Liver (tissue), 8 donors: ENCODE measurements at regions not wholly inside any gene's neighbourhood (a gene's known extent, or its start where the extent isn't known, plus 50 kb on each side); places are given as distances from the start of the nearest gene placed in this dataset.

Source experiments
- DNase-seq: peaks from one replicate; pipeline ENCODE4 v3.0.0-alpha.2; 2017; ENCODE audit warnings: low spot score
- H3K27ac ChIP-seq, 2 donors: one replicate each; pipeline ENCODE4 v1.7.0; 2013; ENCODE audit warnings: inconsistent platforms in 2 of 2, low read length in 2 of 2, control low read depth in 1 of 2, low read depth in 1 of 2, mild to moderate bottlenecking in 1 of 2
- H3K27me3 ChIP-seq, 4 donors: one replicate each; pipeline versions ENCODE4 v1.6.1 to v1.7.0; 2013; ENCODE audit warnings: low read length in 3 of 4, inconsistent platforms in 1 of 4, mild to moderate bottlenecking in 1 of 4, moderate library complexity in 1 of 4; ENCODE audit not compliant: control insufficient read depth in 4 of 4, insufficient read depth in 4 of 4
- H3K36me3 ChIP-seq, 4 donors: one replicate each; pipeline versions ENCODE4 v1.6.1 to v1.7.0; 2013; ENCODE audit warnings: low read length in 3 of 4, mild to moderate bottlenecking in 3 of 4, low read depth in 1 of 4, moderate library complexity in 1 of 4; ENCODE audit not compliant: control insufficient read depth in 4 of 4, insufficient read depth in 3 of 4
- H3K4me1 ChIP-seq, 4 donors: one replicate each; pipeline versions ENCODE4 v1.6.1 to v1.7.0; 2013; ENCODE audit warnings: low read length in 3 of 4, mild to moderate bottlenecking in 3 of 4, moderate library complexity in 1 of 4; ENCODE audit not compliant: control insufficient read depth in 4 of 4, insufficient read depth in 4 of 4
- H3K4me3 ChIP-seq, 3 donors: one replicate each; pipeline versions ENCODE4 v1.6.1 to v1.7.0; 2013; ENCODE audit warnings: low read length in 3 of 3, control low read depth in 1 of 3, low read depth in 1 of 3, mild to moderate bottlenecking in 1 of 3
- H3K9ac ChIP-seq, 2 donors: one replicate each; pipeline ENCODE4 v1.7.0; 2013; ENCODE audit warnings: low read length in 2 of 2, mild to moderate bottlenecking in 2 of 2, moderate library complexity in 2 of 2, control low read depth in 1 of 2, low read depth in 1 of 2
- H3K9me3 ChIP-seq, 4 donors: one replicate each; pipeline versions ENCODE4 v1.6.1 to v1.7.0; 2013; ENCODE audit warnings: low read length in 3 of 4; ENCODE audit not compliant: control insufficient read depth in 4 of 4
- ATF3 ChIP-seq: IDR thresholded peaks from 2 replicates; pipeline ENCODE4 v1.6.1; 2016; ENCODE audit warnings: antibody characterized with exemption
- EGR1 ChIP-seq, 2 donors: IDR thresholded peaks; 2 replicates each; pipeline ENCODE4 v1.6.1; 2016 to 2018; ENCODE audit warnings: antibody characterized with exemption in 2 of 2, low read depth in 2 of 2
- FOXA1 ChIP-seq: IDR thresholded peaks from 2 replicates; pipeline ENCODE4 v1.6.1; 2016; ENCODE audit warnings: antibody characterized with exemption
- FOXA2 ChIP-seq: IDR thresholded peaks from 2 replicates; pipeline ENCODE4 v1.6.1; 2016; ENCODE audit warnings: antibody characterized with exemption
- GABPA ChIP-seq, 2 donors: IDR thresholded peaks in 1 of 2; conservative IDR thresholded peaks in 1 of 2; 2 replicates each; pipeline ENCODE4 v1.6.1; 2016; ENCODE audit warnings: antibody characterized with exemption in 2 of 2, mild to moderate bottlenecking in 1 of 2, moderate library complexity in 1 of 2
- HNF4A ChIP-seq, 2 donors: conservative IDR thresholded peaks; 2 replicates each; pipeline ENCODE4 v1.6.1; 2016; ENCODE audit warnings: antibody characterized with exemption in 2 of 2, mild to moderate bottlenecking in 2 of 2
- HNF4G ChIP-seq: IDR thresholded peaks from 2 replicates; pipeline ENCODE4 v1.6.1; 2016; ENCODE audit warnings: antibody characterized with exemption
- JUND ChIP-seq, 2 donors: IDR thresholded peaks; 2 replicates each; pipeline ENCODE4 v1.6.1; 2016; ENCODE audit warnings: antibody characterized with exemption in 2 of 2
- RAD21 ChIP-seq, 2 donors: IDR thresholded peaks; 2 replicates each; pipeline ENCODE4 v1.6.1; 2016; ENCODE audit warnings: antibody characterized with exemption in 2 of 2, mild to moderate bottlenecking in 2 of 2
- REST ChIP-seq: IDR thresholded peaks from 2 replicates; pipeline ENCODE4 v1.6.1; 2016; ENCODE audit warnings: antibody characterized with exemption, mild to moderate bottlenecking
- RXRA ChIP-seq, 2 donors: IDR thresholded peaks; 2 replicates each; pipeline ENCODE4 v1.6.1; 2017 to 2018; ENCODE audit warnings: antibody characterized with exemption in 2 of 2, mild to moderate bottlenecking in 1 of 2
- SP1 ChIP-seq: IDR thresholded peaks from 2 replicates; pipeline ENCODE4 v1.6.1; 2018; ENCODE audit warnings: antibody characterized with exemption, mild to moderate bottlenecking
- TAF1 ChIP-seq: conservative IDR thresholded peaks from 2 replicates; pipeline ENCODE4 v1.6.1; 2016; ENCODE audit warnings: antibody characterized with exemption, mild to moderate bottlenecking
- YY1 ChIP-seq: IDR thresholded peaks from 2 replicates; pipeline ENCODE4 v1.6.1; 2016; ENCODE audit warnings: antibody characterized with exemption, mild to moderate bottlenecking
- ZBTB33 ChIP-seq: IDR thresholded peaks from 2 replicates; pipeline ENCODE4 v1.6.1; 2016; ENCODE audit warnings: antibody characterized with exemption
- WGBS: extraction: QIAGEN DNeasy Blood & Tissue Kit; methylation state at CpG from one replicate; pipeline ENCODE4 v1.1.7; 2013; 5-methylcytosine and 5-hydroxymethylcytosine counted together
- TF ChIP-seq, protein P1 (sequence below): fragments of 150-350 bp; IDR thresholded peaks from 2 replicates; pipeline ENCODE4 v1.5.1; 2017; ENCODE audit warnings: improper control_type of control experiment, low read depth, low read length; ENCODE audit not compliant: missing input control
- TF ChIP-seq, protein P2 (sequence below): IDR thresholded peaks from 2 replicates; pipeline ENCODE4 v1.6.1; 2016; ENCODE audit warnings: antibody characterized with exemption
- donor health status: healthy.
- donor health status: healthy.
- donor health status: healthy.
- donor health status: healthy.
- donor health status: healthy.

DNA sequence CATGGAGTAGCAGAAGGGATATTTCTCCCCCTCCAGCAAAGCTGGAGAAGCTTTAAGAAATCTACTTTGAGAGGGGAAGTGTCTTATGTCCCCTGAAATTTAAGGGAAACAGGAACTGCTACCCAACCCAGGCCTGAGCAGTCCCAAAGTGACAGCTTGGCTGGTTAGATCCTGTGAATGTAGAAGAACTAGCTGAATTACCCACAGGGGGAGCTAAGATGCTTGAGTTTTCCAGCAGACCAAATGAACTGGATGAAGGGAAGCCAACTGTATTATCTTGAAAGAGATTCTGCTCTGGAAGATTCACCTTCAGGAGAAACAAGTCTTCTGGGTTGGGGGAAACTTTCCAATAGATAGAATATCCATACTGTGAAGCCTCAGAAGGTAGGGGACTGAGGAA is 303.3 kb upstream of the MMS22L start (continued):
- no peak for TF ChIP-seq FOXA2
- no peak for TF ChIP-seq JUND (IDR thresholded peaks at IDR 0.05)
- TF ChIP-seq ZBTB33 = no peak

- Histone ChIP-seq H3K9ac (no peak overlapping the region), H3K27me3 (no peaks in the 10 kb centered on the region), H3K4me1 (no peaks in the 10 kb centered on the region), H3K36me3 (no peaks in the 10 kb centered on the region), H3K27ac (no peak overlapping the region), H3K4me3 (no peak overlapping the region), H3K9me3 (no peaks in the 10 kb centered on the region)
- WGBS = 35% methylated on average over 6 of the region's 6 CpGs
- TF ChIP-seq, protein P1, sequence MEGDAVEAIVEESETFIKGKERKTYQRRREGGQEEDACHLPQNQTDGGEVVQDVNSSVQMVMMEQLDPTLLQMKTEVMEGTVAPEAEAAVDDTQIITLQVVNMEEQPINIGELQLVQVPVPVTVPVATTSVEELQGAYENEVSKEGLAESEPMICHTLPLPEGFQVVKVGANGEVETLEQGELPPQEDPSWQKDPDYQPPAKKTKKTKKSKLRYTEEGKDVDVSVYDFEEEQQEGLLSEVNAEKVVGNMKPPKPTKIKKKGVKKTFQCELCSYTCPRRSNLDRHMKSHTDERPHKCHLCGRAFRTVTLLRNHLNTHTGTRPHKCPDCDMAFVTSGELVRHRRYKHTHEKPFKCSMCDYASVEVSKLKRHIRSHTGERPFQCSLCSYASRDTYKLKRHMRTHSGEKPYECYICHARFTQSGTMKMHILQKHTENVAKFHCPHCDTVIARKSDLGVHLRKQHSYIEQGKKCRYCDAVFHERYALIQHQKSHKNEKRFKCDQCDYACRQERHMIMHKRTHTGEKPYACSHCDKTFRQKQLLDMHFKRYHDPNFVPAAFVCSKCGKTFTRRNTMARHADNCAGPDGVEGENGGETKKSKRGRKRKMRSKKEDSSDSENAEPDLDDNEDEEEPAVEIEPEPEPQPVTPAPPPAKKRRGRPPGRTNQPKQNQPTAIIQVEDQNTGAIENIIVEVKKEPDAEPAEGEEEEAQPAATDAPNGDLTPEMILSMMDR = no peak
- TF ChIP-seq, protein P2, sequence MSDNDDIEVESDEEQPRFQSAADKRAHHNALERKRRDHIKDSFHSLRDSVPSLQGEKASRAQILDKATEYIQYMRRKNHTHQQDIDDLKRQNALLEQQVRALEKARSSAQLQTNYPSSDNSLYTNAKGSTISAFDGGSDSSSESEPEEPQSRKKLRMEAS = no peak
- TF ChIP-seq GABPA (IDR thresholded peaks at IDR 0.05 in 1 of 2, conservative IDR thresholded peaks at IDR 0.05 in 1 of 2) (no peak), RXRA (IDR thresholded peaks at IDR 0.05) (no peak), SP1 (no peak), TAF1 (no peak), HNF4G (no peak), FOXA1 (no peak), ZBTB33 (no peak), JUND (IDR thresholded peaks at IDR 0.05) (no peak), FOXA2 (no peak), EGR1 (IDR thresholded peaks at IDR 0.05; ENCODE audit: low read depth in 2 of 2) (no peak), ATF3 (no peak), HNF4A (conservative IDR thresholded peaks at IDR 0.05) (no peak), YY1 (no peak), RAD21 (IDR thresholded peaks at IDR 0.05) (no peak)
- DNase-seq = no peak
Observed at GRCh38 chr6:97591955-97592354, 308.9 kb upstream of the MMS22L start.

DNA sequence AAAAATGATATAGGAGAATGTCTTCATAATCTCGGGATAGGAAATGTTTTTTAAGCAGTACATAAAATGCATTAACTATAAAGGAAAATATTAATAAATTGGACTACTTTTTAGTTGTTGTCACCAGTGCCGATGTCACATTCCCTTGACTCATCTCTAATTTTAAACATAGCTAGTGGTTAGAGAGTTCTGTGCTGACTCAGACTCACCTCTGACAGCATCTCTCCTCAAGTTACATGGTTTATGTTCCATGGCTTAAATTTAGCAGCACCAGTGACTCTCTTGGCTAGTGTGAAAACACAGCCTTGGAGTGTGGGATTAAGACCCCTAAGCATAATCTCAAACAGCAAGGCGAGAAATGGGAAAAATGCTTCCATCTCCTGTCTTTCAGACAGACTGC is 311.8 kb upstream of the MMS22L start:
- Histone ChIP-seq H3K9ac (no peak overlapping the region), H3K9me3 (no peaks in the 10 kb centered on the region), H3K4me3 (no peak overlapping the region), H3K27me3 (no peaks in the 10 kb centered on the region), H3K27ac (no peak overlapping the region), H3K4me1 (no peaks in the 10 kb centered on the region), H3K36me3 (no peaks in the 10 kb centered on the region)
- WGBS = 78% methylated on average over 3 of the region's 3 CpGs
- TF ChIP-seq GABPA (IDR thresholded peaks at IDR 0.05 in 1 of 2, conservative IDR thresholded peaks at IDR 0.05 in 1 of 2) = no peak
- TF ChIP-seq JUND (IDR thresholded peaks at IDR 0.05) = no peak
- TF ChIP-seq HNF4G = no peak
- TF ChIP-seq HNF4A (conservative IDR thresholded peaks at IDR 0.05) = no peak
- no peak for TF ChIP-seq SP1
- TF ChIP-seq EGR1 (IDR thresholded peaks at IDR 0.05; ENCODE audit: low read depth in 2 of 2) = no peak
- TF ChIP-seq, protein P1 = no peak
- no peak for TF ChIP-seq REST
- DNase-seq = no peak
